PC-3 (cell line): ENCODE measurements at regions not wholly inside any gene's neighbourhood (a gene's known extent, or its start where the extent isn't known, plus 50 kb on each side); places are given as distances from the start of the nearest gene placed in this dataset.

Source experiments
- CTCF ChIP-seq: fragments of 300-600 bp; sonication (generic); conservative IDR thresholded peaks from 2 replicates; pipeline ENCODE4 v1.5.1; 2017; ENCODE audit warnings: antibody characterized with exemption, low read depth, mild to moderate bottlenecking, low read length
- EZH2 ChIP-seq: fragments of 300-600 bp; sonication (generic); IDR thresholded peaks from one replicate; pipeline ENCODE4 v1.6.1; 2017; ENCODE audit warnings: antibody characterized with exemption, mild to moderate bottlenecking, low read length; ENCODE audit not compliant: unreplicated experiment
- EZH2phosphoT487 ChIP-seq: fragments of 300-600 bp; sonication (generic); IDR thresholded peaks from 2 replicates; pipeline ENCODE4 v1.6.1; 2018; ENCODE audit warnings: mild to moderate bottlenecking, antibody characterized with exemption, low read length, borderline replicate concordance

DNA sequence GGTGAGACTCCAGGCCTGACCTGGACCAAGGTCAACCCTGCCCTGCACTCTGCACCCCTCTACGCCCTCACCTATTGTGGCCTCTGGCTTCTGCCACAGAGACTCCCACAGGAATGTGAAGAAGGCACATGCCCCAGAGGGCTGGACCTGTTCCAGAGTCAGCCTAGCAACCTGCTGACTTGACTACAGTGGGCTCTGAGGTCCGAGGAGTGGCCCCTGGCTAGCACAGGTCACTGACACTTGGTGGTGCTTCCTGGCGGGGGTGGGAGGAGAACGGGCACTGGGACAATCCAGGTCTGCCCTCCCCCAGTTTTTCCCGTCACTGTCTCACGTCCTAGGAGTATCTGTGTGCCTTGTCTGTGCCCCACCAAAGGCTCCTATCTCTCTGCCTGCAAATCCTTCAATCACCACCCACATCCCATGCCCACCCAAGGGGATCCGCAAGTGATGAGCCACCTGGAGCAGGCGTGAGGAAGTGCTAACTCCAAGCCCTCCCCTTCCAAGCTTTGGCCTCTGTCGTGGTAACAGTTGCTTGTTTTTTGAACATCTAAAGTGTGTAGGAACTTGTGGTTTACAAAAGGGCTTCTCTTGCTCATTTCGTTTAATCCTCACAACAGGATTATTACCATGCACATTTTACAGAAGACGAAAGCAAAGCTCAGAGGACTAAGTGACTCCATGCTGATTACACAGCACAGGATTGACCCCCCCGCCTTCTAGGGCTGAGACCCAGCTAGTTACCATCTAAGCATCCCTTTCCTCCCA is 86.2 kb downstream of the MCFD2 start:
- TF ChIP-seq CTCF = no peak
- no peak for TF ChIP-seq EZH2
- TF ChIP-seq EZH2phosphoT487 = no peak
